ENCODE measurements at regions not wholly inside any gene's neighbourhood (a gene's known extent, or its start where the extent isn't known, plus 50 kb on each side); places are given as distances from the start of the nearest gene placed in this dataset.
"Not testable (repeated sequence)": the region's sequence is repeated elsewhere in the genome, so short reads cannot be mapped to it uniquely, and the experiment has no call there.

DNA sequence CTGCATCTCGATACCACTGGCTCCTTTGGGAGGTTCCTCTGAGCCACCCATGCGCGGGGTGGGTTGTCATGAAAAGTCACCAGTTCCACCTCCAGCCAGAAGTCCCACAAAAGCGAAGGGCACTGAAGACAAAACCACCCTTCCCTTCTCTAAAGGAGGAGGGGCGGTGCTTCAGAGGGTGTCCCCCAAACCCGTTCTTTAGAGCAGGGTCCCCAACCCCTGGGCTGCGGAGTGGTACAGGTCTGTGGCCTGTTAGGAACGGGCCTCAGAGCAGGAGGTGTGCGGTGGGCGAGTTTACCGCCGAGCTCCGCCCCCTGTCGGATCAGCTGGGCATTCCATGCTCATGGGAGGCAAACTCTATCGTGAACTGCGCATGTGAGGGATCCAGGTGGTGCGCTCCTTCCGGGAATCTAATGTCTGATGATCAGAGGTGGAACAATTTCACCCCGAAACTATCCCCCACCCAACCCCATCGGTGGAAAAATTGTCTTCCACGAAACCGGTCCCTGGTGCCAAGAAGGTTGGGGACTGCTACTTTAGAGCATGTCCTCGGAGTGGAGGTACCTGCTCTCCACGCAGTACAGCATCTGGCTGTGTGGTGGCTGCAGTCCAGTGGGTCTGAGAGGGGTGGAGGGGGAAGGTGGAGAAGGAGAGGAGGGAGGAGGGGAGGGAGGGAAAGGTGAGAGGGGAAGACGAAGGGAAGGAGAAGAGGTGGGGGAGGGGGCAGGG is 72.9 kb upstream of the SEPTIN5 start:
- peak; percentile 39 for DNase-seq

DNA sequence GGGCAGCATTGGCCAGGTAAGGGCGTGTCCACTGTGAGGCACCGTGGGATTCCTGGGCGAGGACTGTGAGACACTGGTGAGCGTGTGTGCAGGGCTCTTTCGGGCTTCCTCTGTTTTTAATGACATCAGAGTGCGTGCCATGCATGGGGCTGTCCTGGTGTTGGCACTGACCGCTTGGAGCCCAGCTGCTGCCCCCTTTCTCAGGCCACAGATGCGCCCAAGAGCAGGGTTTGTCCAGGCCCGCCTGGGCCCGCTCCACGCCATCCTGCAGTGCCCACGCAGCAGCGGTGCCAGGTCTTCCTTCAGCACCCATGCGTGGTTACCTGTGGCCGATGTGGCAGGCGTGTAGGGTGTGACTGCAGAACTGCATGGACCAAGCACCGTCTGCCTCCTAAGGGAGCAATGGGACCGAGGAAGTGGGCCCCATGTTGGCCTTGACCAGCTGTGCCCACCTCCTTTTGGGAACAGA is 72.3 kb upstream of the SEPTIN5 start:
- DNase-seq, result no peak

DNA sequence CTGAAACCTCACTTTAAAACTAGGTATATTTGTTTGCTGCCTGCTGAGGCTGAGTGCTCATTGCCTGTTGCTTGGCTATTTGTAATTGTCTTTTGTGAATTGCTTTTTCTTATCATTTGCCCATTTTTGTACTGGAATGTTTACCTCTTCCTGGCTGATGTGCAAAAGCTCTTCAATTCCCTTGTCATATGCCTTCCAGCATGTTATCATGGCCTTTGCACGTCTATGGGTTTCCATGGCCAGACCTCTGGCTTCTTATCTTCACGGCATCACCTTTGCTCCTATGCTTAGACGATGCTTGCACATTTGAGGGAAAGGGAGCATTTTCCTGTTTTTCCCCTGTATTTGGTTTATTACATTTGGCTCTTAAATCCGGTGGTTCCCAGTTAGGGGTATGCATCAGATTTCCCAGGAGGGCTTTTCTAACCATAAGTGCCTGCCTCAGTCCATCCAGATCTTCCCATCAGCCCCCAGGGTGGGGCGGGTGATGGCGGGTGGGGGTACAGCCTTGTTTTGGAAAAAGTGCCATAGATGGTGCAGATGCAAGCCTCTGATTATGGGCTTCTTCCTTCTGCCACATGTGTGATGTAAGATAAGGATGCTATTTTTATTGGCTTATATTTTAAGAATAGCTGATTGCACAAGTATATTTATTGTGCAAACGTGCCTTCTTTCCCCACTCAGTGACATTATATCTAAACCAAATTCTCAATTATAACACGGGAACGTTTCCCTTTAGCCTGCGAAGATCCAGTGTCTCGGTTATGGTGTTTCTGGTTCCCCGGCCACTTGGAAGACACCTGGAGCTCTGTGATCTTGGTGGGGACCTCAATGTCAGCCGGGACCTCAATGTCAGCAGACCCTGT is 70.6 kb upstream of the SEPTIN5 start:
- DNase-seq, result no peak

DNA sequence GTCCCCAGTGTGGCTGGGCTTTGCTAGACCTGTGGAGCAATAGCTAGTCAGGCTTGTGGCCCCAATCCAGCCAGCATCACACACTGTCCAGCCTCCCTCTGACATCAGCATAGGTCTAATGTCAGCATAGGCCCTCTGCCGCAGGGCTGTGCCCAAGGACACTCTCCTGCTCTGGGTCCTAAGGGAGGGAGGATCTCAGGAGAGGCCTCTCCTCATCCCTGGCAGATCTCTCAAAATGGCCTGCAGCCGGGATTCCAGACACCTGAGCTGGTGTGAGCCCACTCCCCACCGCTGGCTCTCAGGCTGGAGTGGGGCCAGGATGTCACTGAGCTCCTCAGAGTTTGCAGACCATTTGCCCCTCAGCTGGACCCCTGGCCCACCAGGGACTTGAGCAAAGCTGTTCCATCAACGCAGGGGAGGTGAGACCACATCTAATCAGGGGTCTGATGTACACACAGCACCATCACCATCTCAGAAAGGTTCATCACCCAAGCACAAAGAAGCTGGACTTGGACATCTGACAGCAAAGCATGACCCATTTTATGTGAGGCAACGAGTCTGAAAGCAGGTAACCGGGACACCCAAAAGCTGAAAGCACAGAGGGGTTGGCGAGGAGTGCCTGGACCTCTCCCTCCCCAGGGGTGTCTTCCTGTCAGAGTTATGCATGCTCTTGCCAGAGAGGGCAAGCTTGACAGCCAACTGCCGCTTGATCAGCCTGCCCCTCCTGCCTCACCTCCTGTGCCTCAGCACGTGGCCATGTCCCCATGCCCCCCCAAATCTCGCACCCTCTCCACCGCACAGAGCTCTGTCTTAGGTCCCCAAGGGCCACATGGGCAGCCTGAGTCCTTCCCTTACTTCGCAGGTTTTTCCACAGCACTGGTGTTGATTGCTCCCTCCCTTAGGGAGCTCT is 69.7 kb upstream of the SEPTIN5 start:
- DNase-seq, result no peak

DNA sequence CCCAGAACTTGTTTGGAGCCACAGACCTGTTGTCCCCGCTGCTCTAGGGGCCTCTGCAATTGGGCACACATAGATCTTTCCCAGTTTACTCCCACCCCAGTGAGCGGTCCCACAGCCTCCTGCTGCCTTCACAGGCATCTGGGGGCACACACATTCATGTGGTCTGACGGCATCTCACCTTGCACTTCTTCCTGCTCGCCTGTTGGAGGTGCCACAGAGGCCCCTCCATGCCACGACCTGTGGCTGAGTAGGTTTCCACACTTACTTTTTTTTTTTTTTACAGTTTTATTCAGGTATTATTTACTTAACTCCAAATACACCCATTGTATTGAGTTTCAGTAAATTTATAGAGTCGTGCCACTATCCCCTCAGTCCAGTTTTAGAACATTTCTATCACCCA is 68.9 kb upstream of the SEPTIN5 start:
- no peak for DNase-seq

DNA sequence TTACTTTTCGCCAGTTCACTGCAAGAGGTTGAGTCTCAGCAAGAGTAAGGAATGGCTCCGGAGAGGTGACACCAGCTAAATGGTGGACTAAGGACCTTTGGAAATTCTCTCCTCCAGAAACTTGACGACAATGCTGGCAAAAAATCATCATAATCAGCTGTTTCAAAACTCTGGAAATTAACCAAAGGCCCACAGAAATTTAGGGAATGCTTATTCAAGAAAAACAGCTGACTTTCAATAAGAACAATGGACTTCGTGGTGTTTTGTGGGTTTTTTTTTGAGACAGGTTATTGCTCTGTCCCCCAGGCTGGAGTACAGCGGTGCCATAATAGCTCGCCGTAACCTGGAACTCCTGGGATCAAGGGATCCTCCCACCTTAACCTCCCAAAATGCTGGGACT is 68.4 kb upstream of the SEPTIN5 start:
- no peak for DNase-seq

DNA sequence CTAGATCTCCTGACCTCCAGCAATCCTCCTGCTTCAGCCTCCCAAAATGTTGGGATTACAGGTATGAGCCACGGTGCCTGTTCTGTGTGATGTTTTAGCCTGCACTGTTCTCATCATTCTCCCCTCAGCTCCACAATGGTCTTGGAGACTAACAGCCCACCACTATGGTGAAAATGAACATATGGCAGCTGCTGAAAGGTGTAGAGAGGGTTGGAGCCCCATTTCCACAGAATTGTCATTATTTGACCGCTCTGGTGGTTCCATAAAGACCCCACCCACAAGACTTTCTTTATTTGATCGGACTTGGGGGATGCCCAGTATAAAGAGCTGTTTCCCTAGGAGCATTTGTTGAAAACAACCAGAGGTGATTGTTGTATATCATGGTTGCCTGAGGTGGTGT is 67.9 kb upstream of the SEPTIN5 start:
- no peak for DNase-seq

DNA sequence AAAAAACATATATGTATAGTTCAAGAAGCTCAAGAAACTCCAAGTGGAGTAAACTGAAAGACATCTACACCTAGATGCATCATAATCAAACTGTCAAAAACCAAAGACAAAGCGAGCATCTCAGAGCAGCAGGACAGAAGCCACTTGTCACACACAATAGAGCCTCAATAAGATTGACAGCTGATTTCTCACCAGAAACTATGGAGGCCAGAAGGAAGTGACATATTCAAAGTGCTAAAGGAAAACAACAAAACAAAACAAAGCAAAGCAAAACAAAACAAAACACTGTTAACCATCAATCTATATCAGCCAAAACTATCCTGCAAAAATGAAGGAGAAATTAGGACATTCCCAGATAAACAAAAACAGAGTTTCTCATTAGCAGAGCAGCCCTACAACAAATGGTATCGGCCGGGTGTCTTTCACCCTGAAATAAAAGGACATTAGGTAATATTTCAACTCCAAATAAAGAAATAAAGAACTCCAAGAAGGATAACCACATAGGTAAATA is 65.8 kb upstream of the SEPTIN5 start:
- no peak for DNase-seq

DNA sequence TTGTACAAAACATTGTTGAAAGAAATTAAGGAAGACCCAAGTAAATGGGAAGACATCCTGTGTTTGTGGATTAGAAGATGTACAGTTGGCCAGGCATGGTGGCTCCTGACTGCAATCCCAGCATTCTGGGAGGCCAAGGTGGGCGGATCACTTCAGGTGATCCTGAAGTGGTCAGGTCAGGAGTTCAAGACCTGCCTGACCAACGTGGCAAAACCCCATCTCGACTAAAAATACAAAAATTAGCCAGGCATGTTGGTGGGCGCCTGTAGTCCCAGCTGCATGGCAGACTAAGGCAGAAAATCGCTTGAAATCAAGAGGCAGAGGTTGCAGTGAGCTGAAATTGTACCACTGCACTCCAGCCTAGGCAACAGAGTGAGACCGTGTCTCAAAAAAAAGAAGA is 62.0 kb upstream of the SEPTIN5 start:
- no peak for DNase-seq

DNA sequence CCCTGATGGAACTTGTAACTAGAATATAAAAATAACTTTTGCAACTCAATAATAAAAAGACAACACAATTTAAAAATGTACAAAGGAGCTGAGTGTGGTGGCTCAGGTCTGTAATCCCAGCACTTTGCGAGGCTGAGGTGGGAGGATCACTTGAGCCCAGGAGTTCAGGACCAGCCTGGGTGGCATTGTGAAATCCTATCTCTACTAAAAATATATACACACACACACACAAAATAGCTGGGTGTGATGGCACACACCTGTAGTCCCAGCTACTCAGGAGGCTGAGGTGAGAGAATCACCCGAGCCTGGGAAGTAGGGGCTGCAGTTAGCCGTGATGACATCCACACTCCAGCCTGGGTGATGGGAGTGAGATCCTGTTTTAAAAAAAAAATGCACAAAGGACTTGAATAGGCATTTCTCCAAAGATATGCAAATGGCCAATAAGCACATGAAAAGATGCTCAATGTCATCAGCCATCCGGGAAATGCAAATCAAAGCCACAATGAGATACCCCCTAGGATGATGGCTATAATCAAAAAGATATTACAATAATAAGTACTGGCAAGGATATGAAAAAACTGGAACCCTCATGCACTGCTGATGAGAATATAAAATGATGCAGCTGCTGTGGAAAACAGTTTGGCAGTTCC is 59.8 kb upstream of the SEPTIN5 start:
- DNase-seq, result no peak

DNA sequence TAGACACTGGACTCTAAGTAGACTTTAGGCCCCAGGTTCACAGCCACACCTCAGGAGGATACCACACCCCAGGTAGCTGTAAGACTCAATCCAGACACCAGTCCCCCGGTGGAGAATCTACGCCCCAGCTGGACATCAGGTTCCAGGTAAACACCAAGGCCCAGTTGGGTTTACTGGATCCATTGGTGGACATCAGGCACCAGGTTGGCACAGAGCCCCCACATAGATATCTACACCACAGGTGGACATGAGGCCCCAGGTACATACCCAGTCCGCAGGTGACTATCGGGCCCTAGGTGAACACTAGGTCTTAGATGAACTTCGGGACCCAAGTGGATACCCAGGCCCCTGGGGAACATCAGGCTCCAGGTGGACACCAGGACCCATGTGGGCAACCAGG is 58.9 kb upstream of the SEPTIN5 start:
- no peak for DNase-seq

DNA sequence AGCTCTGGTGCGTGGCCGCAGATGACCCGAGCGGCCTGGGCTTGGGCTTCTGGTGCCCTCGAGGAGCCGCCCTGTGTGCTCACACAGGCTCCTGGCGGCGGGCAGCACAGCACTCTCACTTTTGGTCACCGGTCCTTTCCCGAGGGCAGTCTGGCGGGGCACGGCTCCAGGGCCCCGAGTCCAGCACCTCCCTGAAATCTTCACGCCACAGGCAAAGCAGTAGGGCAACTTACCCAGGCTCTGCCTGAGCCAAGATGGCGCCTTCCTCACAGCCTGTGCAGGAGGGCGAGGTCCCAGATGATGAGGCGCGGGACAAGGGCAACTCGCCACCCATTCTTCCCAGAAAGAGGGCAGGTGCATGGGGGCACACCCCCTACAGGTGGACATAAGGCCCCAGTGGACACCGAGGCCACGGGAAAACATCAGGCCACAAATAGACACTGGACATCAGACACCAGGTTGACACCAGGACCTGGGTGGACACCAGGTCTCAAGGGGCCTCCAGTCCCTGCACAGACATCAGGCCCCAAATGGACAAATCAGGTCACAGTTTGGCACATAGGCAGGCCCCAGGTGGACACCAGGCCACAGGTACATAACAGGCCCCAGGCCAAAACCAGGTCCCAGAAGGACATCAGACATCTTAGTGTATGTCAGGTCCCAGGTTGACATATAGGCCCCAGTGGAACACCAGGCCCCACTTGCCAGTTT is 57.6 kb upstream of the SEPTIN5 start:
- DNase-seq, result no peak

DNA sequence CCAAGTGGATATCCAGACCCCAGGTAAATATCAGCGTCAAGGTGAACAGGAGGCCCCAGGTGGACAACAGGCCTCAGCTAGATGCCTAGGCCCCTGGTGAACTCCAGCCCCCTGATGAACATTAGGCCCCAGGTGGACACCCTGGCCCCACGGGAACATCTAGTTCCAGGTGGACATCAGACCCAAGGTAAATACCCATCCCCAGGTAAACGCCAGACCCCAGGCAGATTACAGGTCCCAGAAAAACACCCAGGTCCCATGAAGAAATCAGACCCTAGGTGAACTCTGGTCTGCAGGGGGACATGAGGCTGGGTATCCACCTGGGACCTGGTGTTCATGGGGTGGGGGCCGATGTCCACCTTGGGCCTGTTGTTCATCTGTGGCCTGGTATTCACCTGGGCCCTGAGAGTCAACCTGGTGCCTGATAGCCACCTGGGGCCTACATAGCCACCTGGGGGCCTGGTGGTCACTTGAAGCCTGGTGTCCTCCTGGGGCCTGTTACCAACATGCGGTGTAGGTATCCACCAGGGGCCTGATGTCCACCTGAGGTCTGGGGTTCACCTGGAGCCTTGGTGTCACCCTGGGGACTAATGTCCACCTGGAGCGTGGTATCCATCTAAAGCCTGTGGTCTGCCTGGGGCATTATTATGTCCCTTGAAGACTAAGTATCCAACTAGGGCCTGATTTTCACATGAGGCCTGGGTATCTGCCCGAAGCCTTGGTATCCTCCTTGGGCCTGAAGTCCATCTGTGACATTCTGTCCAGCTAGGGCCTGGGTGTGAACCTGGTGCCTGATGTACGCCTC is 56.8 kb upstream of the SEPTIN5 start:
- DNase-seq, result no peak

DNA sequence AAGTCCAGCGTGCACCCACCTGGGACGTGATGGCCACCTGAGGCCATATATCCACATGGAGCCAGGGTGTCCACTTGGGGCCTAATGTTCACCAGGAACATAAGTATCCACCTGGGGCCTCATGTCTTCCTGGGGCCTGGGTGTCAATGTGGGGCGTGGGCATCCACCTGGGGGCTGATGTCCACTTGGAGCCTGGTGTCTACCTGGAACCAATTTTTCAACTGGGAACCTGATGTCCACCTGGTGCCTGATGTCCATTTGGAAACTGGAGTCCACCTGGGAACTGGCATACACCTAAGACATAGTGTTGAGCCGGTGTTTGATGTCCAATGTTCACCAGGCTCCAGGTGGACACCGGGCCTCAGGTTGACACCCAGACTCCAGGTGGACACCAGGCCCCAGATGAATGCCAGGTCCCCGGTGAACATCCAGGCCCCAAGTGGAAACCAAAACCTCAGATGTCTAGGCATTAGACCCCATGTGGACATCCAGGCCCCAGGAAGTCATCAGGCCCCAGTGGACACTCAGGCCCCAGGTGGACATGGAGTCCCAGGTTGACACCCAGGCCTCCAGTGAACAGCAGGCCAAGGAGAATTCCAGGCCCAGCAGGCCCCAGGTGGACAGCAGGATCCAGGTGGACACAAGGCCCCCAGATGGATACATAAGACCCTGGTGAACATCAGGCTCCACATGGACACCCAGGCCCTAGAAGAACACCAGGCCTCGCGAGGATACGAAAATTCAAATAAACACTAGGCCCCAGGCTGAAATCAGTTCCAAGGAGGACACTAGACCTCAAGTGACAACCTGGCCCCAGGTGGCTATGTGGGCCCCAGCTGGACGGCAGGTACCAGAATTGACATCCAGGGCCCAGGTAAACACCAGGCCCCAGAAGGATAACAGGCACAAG is 56.0 kb upstream of the SEPTIN5 start:
- no peak for DNase-seq

DNA sequence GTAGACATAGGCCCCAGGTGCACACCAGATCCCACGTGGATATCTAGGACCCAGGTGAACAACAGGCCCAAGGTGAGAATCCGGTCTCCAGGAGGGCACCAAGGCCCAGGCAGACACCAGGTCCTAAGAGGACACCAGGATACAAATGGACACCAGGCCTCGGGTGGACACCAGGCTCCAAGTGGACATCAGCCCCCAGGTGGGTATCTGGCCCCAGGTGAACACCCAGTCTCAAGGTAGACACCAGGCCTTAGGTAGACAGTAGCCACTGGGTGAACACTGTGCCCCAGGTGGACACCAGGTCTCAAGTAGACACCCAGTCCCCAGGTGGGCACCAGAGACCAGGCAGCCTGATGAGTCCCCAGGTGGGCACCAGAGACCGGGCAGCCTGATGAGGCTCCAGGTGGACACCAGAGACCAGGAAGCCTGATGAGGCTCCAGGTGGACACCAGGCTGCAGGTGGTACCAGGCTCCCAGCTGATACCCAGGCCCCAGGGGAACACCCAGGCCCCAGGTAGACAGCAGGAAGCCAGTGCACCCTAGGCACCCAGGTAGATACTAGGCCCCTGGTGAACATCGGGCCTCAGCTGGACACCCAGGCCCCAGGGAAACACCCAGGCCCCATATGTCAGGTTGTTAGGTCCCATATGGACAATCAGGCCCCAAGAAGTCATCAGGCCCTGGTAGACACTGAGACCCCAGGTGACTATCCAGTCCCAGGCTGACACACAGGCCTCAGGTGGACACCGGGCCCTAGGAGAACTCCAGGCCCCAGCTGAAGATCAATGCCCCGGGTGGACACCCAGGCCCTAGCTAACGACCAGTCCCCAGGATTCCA is 55.1 kb upstream of the SEPTIN5 start:
- DNase-seq, result no peak

DNA sequence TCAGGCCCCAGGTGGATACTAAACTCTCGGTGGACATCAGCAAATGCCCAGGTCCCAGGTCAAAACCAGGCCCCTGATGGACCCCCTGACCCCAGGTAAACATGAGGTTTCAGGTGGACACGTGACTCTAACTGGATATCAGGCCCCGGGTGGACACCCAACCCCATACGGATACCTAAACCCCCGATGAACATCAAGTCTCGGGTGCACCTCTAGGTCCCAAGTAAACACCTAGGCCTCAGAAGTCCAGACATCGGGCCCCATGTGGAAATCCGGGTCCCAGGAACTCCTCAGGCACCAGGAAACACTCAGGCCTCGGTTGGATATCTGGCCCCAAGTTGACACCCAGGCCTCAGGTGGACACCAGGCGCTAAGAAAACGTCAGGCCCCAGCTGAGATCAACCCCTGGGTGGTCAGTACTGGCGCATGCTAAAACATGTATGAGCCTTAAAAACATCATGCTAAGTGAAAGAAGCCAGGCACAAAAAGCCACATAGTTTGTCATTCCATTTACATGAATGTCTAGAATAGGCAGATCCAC is 54.4 kb upstream of the SEPTIN5 start:
- no peak for DNase-seq

DNA sequence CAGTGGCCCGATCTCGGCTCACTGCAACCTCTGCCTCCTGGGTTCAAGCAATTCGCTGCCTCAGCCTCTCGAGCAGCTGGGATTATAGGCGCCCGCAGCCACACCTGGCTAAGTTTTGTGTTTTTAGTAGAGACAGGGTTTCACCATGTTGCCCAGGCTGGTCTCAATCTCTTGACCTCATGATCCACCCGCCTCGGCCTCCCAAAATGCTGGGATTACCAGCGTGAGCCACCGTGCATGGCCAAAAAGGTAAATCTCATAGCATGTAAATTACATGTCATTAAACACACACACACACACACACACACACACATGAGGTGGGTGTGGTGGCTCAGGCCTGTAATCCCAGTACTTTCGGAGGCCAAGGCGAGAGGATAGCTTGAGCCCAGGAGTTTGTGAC is 53.7 kb upstream of the SEPTIN5 start:
- DNase-seq, result not testable (repeated sequence)

DNA sequence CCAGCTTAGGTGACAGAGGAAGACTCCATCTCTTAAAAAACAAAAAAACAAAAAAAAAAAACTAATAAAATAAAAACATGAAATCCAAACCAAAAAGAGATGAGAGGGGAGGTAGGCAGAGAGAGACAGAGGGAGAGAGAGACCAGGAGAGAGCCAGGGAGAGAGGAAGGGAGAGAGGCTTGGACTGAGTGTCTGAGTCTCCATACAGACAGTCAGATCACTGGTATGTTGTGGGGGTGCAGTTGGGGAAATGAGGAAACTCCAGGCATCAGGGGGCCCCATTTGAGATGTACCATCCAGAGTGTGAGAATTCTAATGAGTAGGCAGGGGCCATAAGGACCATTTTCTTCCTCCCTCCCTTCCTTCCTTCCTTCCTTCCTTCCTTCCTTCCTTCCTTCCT is 53.1 kb upstream of the SEPTIN5 start:
- no peak for DNase-seq
